ENCODE measurements at regions not wholly inside any gene's neighbourhood (a gene's known extent, or its start where the extent isn't known, plus 50 kb on each side); places are given as distances from the start of the nearest gene placed in this dataset.

DNA sequence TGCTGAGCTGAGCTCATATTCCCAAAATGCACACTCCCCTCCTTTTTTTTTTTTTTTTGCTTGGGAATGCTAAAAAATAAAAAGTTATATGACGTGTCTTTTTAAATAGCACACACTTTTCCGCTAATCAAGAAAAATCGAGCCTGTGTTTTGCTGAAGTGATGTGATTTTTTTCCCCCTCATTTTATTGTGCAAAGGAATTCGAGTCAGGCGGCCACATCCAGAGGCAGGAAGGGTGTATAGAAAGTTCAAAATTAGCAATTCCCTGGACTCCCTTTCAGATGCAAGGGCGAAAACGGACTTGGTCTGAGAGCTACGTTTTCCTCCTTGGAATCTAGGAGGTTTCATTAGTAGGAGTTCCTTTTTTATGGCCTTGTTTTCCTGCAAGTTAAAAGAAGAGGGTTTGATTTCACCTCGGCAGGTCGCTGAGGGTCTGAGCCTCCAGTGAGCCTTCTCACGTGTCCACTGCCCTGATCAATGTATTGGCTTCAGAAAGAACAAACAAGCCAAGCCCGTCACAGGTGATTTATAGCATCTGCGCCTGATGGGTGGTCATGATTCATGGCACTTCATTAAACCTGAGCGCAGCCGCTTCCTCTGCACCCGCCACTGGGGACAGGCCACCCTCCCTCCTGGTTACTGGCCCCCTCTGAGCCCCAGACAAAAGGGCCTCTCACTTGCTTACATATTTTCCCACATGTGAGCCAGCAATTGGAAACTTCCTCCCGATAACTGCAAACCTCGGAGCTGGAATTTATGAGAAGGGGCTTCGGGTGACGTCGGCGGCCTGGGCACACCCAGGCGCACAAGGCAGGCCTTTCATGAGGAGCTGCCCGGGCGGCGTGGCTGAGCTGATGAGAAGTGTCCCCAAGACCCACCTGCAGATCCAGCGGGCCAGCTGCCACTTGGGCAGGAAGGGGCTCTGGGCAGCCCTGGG lies 64.4 kb upstream of the LINC01488 start:
- no peak overlapping the region for H3K56ac ChIP-seq (replicated peaks; ENCODE audit: insufficient read length, low read depth, low read length)
- H4K8ac ChIP-seq (ENCODE audit: extremely low read depth, insufficient read depth, low read length), result no peak overlapping the region
- no peak overlapping the region for H3K27ac ChIP-seq (ENCODE audit: low read depth, low read length)
- WGBS, 2 experiments (ENCODE audit: extremely low coverage in 1 of 2, insufficient coverage in 1 of 2, insufficient read length in 1 of 2, insufficient replicate concordance in 2 of 2, low coverage in 1 of 2, low lambda C conversion rate in 2 of 2, missing lambda C conversion rate in 1 of 2), result 80% methylated on average over 27 of the region's 27 CpGs; no CpG with 5 or more reads in 1 of the 2 experiments
- no peaks in the 10 kb centered on the region for H3K23me2 ChIP-seq (ENCODE audit: low read depth, low read length)
- no peak overlapping the region for H4K5ac ChIP-seq (ENCODE audit: insufficient read length, low read depth, low read length)
- H3K23ac ChIP-seq (ENCODE audit: insufficient read length), result no peak overlapping the region
- peak overlapping the region; percentile 75; the same call in 1 of the 2 replicates for H2BK15ac ChIP-seq (ENCODE audit: low read length)
- peak overlapping the region; percentile 16; the same call in 1 of the 2 replicates for H2BK5ac ChIP-seq (ENCODE audit: low read depth, low read length)
- no peak overlapping the region for H3K4me2 ChIP-seq (ENCODE audit: insufficient read depth in 1 of 2, low read depth in 2 of 2, low read length in 2 of 2)
- no peaks in the 10 kb centered on the region for H4K20me1 ChIP-seq (replicated peaks in 1 of 2; ENCODE audit: control insufficient read depth in 1 of 2, insufficient read depth in 2 of 2, low read length in 2 of 2)
- H3K14ac ChIP-seq (ENCODE audit: insufficient read length), result no peak overlapping the region
- H3K27me3 ChIP-seq (replicated peaks in 1 of 4; ENCODE audit: control insufficient read depth in 3 of 4, extremely low read depth in 1 of 4, insufficient read depth in 3 of 4, low read length in 3 of 4), result no peaks in the 10 kb centered on the region
- FAIRE-seq, result no peak
- H2BK20ac ChIP-seq (ENCODE audit: low read length), result no peak overlapping the region
- H3K4me3 ChIP-seq (ENCODE audit: extremely low read depth in 1 of 4, insufficient read depth in 2 of 4, low read depth in 3 of 4, low read length in 4 of 4), result no peak overlapping the region
- DNase-seq (ENCODE audit: low read depth in 1 of 2, low spot score in 2 of 2), result no peak
- no peaks in the 10 kb centered on the region for H3K9me3 ChIP-seq (ENCODE audit: insufficient read depth in 2 of 2, low read depth in 1 of 2, low read length in 1 of 2)
- TF ChIP-seq POU5F1 (IDR thresholded peaks at IDR 0.05; ENCODE audit: low read depth, low read length) (no peak), RNF2 (IDR thresholded peaks at IDR 0.05; ENCODE audit: borderline replicate concordance, low read depth, low read length, missing control alignments, poor library complexity, severe bottlenecking) (no peak), EZH2 (IDR thresholded peaks at IDR 0.05; ENCODE audit: low read depth, low read length, severe bottlenecking) (no peak), SP1 (IDR thresholded peaks at IDR 0.05; ENCODE audit: low read depth, low read length) (no peak)
- ChIA-PET CTCF (ENCODE audit: partially characterized antibody) (no interaction called here), POLR2A (ENCODE audit: partially characterized antibody) (no interaction called here)
- H2AFZ ChIP-seq (ENCODE audit: low read length), result no peak overlapping the region
- H3K79me2 ChIP-seq (ENCODE audit: control insufficient read depth in 1 of 2, insufficient read depth in 2 of 2, low read length in 2 of 2), result no peaks in the 10 kb centered on the region
- peaks cover 0 to 10% (median 3%) of the 10 kb centered on the region in 4 experiments; a peak in 4 of 7 replicates for H3K4me1 ChIP-seq (replicated peaks in 1 of 4; ENCODE audit: control insufficient read depth in 3 of 4, insufficient read depth in 4 of 4, low read length in 3 of 4)
- no peaks in the 10 kb centered on the region for H3K36me3 ChIP-seq (ENCODE audit: control insufficient read depth in 2 of 4, insufficient read depth in 4 of 4, low read length in 3 of 4)
- H3K79me1 ChIP-seq (ENCODE audit: low read depth, low read length), result no peaks in the 10 kb centered on the region
- H2BK120ac ChIP-seq (replicated peaks; ENCODE audit: low read depth, low read length), result no peak overlapping the region
- peak overlapping the region; percentile 43; the same call in 1 of the 2 replicates for H3K18ac ChIP-seq (ENCODE audit: extremely low read depth, low read length)
- H3K9ac ChIP-seq (replicated peaks in 1 of 4; ENCODE audit: extremely low read depth in 1 of 4, low read depth in 3 of 4, low read length in 3 of 4), result no peak overlapping the region
- H4K91ac ChIP-seq (replicated peaks; ENCODE audit: insufficient read length, low read length), result peak overlapping the region; percentile 53
- H2AK5ac ChIP-seq (ENCODE audit: low read depth, low read length), result 0 out of 2 replicates have a peak overlapping the region, but pooled peaks have one; percentile 55
- peak overlapping the region; percentile 87; the same call in 1 of the 2 replicates for H2BK12ac ChIP-seq (ENCODE audit: low read depth, low read length)
- peak overlapping the region; percentile 59 for H3K4ac ChIP-seq (replicated peaks; ENCODE audit: insufficient read length, low read depth, low read length)

Data from H1 (cell line).